ENCODE measurements at regions not wholly inside any gene's neighbourhood (a gene's known extent, or its start where the extent isn't known, plus 50 kb on each side); places are given as distances from the start of the nearest gene placed in this dataset.

GRCh38 chr16:6204945-6205344, 1107.3 kb upstream of the EEF2KMT start:
- no peak for DNase-seq (ENCODE audit: low read depth)

DNA sequence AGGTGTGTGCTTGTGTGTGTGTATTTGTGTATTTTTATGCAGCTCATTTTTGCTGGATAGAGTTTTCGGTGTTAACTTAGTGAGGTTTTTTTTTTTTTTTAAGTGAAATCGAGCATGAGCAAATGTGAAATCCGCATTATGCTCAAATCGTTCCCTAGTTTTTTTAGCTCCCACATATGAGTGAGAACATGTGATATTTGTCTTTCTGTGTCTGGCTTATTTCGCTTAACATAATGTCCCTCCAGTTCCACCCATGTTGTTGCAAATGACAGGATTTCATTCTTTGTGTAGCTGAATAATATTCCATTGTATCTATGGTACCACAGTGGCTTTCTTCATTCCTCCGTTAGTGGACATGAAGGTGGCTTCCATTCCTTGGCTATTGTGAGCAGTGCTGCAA, 1103.3 kb upstream of the EEF2KMT start:
- DNase-seq (ENCODE audit: low read depth) = no peak

- no peak for DNase-seq (ENCODE audit: low read depth)
Measured at GRCh38 chr16:6200271-6200670, 1102.7 kb upstream of the EEF2KMT start.

DNA sequence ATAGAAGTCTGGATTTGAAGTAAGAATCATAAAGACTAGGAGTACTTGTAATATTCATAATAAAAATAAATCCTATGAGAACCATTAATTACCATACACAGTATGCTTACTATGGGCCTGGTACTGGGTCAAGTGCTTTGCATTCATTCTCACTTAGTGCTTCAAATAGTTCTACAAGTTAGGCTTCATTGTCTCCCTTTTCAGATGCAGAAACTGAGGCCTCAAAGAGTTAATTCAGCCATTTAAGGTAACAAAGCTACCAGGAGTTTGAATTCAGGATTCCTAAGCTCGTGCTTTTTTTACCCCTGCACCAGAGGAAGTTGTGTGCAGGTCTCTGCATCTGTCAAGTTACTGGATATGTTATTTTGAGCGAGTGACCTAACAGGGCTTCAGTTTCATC, 1098.4 kb upstream of the EEF2KMT start:
- no peak for DNase-seq (ENCODE audit: low read depth)

- no peak for DNase-seq (ENCODE audit: low read depth)
Measured at GRCh38 chr16:6193718-6194117, 1096.1 kb upstream of the EEF2KMT start.

DNA sequence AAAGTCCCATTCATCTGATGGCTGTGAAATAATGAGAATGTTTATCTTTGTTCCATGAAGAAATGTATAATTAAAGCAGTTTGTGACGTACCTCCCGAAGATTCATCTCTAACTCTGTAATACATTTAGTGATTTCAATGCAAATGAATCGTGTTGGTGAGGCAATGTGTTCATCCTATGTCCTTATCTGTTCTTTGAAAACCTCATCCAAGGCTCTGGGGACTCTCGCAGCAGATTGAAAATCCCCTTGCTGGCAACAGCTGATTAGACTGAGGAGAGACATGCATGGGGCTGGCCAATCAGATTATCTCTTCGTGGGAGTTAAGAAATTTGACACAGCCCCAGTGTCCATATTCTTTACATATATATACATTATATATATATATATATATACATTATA, 1095.4 kb upstream of the EEF2KMT start:
- no peak for DNase-seq (ENCODE audit: low read depth)

GRCh38 chr16:6192532-6192931, 1094.9 kb upstream of the EEF2KMT start:
- no peak for DNase-seq (ENCODE audit: low read depth)

- DNase-seq (ENCODE audit: low read depth) = no peak
Measured at GRCh38 chr16:6190776-6191175, 1093.2 kb upstream of the EEF2KMT start.

- no peak for DNase-seq (ENCODE audit: low read depth)
Measured at GRCh38 chr16:6189216-6189615, 1091.6 kb upstream of the EEF2KMT start.

DNA sequence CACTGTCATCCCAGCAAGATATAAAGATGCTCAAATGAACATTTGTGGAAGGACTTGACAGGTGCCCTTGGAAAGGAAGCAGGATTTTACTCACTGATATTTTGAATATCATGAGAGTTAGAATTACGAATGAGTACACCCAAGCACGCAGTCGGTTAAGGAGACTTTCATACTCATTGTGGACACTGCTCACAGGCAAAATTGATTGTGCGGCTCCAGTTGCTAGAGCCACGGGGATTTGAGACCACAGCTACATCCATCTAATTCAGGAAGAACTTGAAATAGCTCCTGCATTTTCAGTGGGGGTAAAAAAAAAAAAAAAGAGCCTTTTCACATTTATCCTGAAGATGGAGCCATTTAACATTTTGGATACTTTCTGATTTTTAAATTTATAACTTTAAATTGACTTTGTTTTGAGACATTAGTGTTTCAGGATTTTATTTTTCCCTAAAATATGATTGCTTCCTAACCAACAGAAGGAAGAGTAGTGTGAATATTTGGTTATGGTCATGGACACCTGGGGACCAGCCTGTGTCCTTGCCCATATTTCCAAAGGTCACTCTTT, 1080.1 kb upstream of the EEF2KMT start:
- DNase-seq (ENCODE audit: low read depth) = no peak

DNA sequence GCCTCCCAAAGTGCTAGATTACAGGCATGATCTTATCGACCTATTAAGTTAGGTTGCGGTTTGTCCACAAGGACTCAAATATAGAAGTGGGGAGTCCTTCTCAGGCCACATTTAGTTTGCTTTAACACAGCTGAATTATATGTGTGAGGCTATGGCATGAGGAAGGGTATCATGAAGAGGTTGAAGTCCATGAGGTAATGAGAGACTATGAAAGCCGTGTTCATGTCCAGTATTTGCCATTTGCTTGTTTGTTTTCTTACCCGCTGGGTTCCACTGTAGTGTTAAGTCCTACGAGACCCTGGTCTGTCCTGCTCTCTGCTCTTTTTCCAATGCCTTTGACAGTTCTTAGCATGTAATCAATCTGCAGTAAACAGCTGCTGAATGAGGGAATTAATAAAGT, 1072.4 kb upstream of the EEF2KMT start:
- no peak for DNase-seq (ENCODE audit: low read depth)

DNA sequence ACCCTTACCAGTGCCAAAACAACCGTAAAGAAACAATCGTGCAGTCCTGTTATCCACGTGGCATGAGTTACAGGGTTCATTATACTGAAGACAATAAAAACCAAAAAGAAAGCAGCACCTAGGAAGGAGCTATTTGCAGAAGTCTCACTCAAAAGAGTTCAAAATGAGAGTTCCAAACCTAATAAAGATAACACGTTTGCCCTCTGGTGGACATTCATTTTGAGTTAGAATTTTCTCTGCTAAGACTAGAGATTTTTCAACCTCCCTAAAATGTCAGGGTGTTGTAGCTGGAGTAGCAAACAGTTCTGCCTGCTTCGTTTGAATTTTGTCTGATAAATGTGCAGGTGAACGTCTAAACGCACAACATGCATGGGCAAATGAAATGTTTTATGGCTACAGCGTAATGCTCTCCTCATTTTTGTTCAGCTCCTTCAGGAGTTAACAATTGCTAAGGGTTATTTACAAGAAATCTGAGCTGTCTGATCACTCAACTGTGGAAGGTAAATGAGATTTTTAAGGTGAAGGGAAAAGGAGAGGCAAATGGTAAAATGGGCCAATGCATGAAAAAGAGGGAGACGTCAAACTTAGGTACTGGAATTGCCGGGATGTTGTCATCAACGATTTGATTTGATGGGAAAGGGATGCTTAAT, 1067.9 kb upstream of the EEF2KMT start:
- no peak for DNase-seq (ENCODE audit: low read depth)

GRCh38 chr16:6160871-6161270, 1063.3 kb upstream of the EEF2KMT start:
- no peak for DNase-seq (ENCODE audit: low read depth)

DNA sequence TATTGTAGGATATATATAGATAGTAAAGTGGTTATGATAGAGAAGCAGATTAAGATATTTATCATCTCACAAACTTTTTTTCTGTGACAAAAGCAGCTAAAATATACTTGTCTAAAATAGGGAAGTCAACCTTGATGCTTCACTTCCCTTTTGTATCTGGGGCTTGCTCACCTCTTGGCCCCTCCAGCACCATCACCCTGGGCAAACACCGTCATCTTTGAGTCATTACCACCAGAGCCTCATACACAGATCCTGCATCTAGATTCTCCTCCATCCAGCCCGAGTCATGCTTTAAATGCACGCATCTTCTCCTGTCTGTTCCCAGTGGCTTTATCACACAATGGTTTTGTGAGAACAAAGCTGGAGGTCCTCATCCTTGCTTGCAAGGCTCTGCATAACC, 1062.7 kb upstream of the EEF2KMT start:
- DNase-seq (ENCODE audit: low read depth) = no peak

GRCh38 chr16:6157806-6158205, 1060.2 kb upstream of the EEF2KMT start:
- no peak for DNase-seq (ENCODE audit: low read depth)

DNA sequence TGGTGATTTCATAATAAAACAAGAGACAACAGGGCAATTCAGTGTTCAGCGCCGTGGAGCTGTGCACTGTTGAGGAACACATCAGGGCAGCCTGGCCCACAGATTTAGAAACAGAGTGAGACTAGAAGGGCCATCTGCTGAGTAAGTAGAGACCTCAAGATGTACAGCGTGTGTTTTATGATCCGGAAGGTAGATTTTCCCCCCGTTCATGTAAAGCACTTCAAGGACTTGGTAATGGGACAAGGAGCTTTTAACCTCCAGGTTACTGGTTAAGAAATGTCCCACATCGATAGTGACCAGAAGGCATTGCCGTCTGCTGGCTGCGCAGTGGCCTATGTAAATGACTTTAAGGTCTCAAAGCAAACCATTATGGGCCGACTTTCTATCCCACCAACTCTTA, 1057.7 kb upstream of the EEF2KMT start:
- no peak for DNase-seq (ENCODE audit: low read depth)

GRCh38 chr16:6153901-6154300, 1056.3 kb upstream of the EEF2KMT start:
- DNase-seq (ENCODE audit: low read depth) = no peak

- DNase-seq (ENCODE audit: low read depth) = no peak
Measured at GRCh38 chr16:6149031-6149430, 1051.4 kb upstream of the EEF2KMT start.

- DNase-seq (ENCODE audit: low read depth) = no peak
Measured at GRCh38 chr16:6148361-6148760, 1050.8 kb upstream of the EEF2KMT start.

DNA sequence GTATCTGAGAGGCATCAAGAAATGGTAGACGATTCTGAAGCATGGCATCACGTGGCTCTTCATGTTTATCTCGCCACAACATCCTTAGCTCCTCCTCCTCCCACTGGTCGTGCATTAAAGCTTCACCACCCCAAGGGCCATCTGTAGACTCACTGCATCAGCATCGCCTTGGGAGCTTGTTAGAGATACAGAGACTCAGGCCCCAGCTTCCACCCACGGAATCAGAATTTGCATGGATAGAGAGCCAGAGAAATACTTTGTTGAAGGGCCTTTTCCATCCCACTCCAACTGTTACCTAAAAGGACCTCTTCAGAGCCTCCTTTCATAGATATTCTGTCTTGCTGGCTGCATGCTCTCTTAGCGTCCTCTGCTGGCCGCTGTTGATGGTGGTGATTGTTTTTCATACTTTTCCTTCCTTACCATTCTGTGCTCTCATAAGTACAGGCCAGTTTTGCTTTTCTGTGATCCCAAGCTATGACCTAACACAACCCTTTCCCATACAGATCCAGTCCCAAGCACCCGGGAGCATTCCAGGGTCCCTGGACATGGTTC, 1049.4 kb upstream of the EEF2KMT start:
- no peak for DNase-seq (ENCODE audit: low read depth)

DNA sequence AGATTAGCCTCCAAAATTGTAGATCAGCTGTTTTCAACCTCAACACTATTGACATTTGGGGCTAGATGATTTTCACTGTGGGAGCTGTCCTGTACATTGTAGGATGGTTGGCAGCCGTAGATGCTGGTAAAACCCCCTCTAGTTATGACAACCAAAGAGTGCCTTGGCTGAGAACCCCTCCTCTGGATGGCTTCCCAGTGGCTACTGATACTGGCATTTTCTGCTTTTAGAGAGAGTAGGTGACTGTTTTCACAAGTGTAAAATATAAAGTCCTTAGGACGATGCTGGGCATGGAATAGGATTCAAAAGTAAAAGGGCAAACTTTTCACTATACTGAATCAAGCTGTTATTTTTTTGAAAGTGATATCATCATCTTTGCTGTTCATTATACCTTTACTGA, 1048.8 kb upstream of the EEF2KMT start:
- no peak for DNase-seq (ENCODE audit: low read depth)

DNA sequence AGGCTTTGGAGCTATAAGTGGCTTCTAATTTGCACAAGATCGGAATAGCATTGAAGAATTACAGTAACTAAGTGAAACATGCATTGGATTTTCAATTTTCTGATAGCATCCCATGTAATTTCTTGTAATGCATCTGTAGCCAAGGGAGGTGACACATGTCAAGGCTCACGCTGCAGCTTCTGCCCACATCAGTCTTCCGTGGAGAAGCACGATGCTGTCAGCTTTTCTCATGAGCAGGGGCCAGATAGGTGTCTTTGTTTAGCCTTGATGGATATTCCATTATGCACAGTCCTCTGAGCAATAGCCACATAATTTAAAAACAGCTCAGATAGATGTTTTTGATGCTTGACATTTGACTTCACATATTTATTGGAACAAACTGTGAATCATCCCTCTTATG, 1046.9 kb upstream of the EEF2KMT start:
- no peak for DNase-seq (ENCODE audit: low read depth)

DNA sequence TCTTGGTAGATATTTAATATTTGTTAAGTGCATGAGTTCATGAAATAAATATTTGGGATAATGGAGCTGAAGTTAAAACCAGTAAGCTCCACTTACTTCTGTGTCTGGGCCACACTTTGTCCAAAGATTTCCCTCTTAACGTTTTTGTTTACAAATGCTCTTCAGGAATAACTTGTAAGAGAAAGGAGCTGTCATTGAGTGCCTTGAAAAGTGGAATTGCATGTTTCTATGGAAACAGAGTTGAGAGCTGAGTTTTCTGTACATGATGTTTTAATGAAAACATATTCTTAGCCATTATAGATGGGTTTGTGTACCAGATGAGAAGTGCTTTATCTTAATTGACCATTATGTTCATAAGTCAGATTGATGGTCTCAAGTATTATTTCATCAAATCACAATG, 1045.4 kb upstream of the EEF2KMT start:
- no peak for DNase-seq (ENCODE audit: low read depth)

GRCh38 chr16:6133009-6133557, 1035.5 kb upstream of the EEF2KMT start:
- DNase-seq (ENCODE audit: low read depth) = no peak

Data from activated T-cell treated with anti-CD3 and anti-CD28 coated beads for 48 hours (primary cell).